Upper lobe of left lung (tissue), 4 donors: ENCODE measurements at regions not wholly inside any gene's neighbourhood (a gene's known extent, or its start where the extent isn't known, plus 50 kb on each side); places are given as distances from the start of the nearest gene placed in this dataset.

Experiments
- CTCF ChIP-seq, 6 experiments: fragments of 450-650 bp in 4 of 6; fragments of 200-600 bp in 2 of 6; sonication (generic) in 2 of 6; IDR thresholded peaks; one replicate each; pipeline ENCODE4 v1.5.1; 2016 to 2019; ENCODE audit warnings: antibody characterized with exemption in 6 of 6
- EP300 ChIP-seq, 4 donors: sonication (generic); formaldehyde crosslinking; IDR thresholded peaks; one replicate each; pipeline ENCODE4 v1.5.1; 2017; ENCODE audit warnings: antibody characterized with exemption in 4 of 4, control low read depth in 2 of 4
- POLR2A ChIP-seq, 4 donors: fragments of 450-650 bp; IDR thresholded peaks; one replicate each; pipeline ENCODE4 v1.5.1; 2016 to 2017; ENCODE audit warnings: antibody characterized with exemption in 4 of 4, mild to moderate bottlenecking in 2 of 4
- POLR2AphosphoS5 ChIP-seq, 2 donors: sonication (generic); formaldehyde crosslinking; IDR thresholded peaks; one replicate each; pipeline ENCODE4 v1.5.1; 2017; ENCODE audit warnings: antibody characterized with exemption in 2 of 2

GRCh38 chr4:171015441-171015840 is 797.8 kb upstream of the GALNTL6 start:
- no peak for TF ChIP-seq CTCF (IDR thresholded peaks at IDR 0.05)
- TF ChIP-seq POLR2A (IDR thresholded peaks at IDR 0.05) = no peak
- no peak for TF ChIP-seq EP300 (IDR thresholded peaks at IDR 0.05)
- no peak for TF ChIP-seq POLR2AphosphoS5 (IDR thresholded peaks at IDR 0.05)
